ENCODE measurements at regions not wholly inside any gene's neighbourhood (a gene's known extent, or its start where the extent isn't known, plus 50 kb on each side); places are given as distances from the start of the nearest gene placed in this dataset.

GRCh38 chr18:78480262-78481054 is 499.2 kb upstream of the SALL3 start:
- TF ChIP-seq CTCF (IDR thresholded peaks at IDR 0.05; ENCODE audit: low read depth, low read length, poor library complexity, severe bottlenecking) (no peak), EZH2phosphoT487 (IDR thresholded peaks at IDR 0.05; ENCODE audit: borderline replicate concordance, low read length) (no peak)
